GM18951 (cell line): ENCODE measurements at regions not wholly inside any gene's neighbourhood (a gene's known extent, or its start where the extent isn't known, plus 50 kb on each side); places are given as distances from the start of the nearest gene placed in this dataset.
"Not testable (repeated sequence)": the region's sequence is repeated elsewhere in the genome, so short reads cannot be mapped to it uniquely, and the experiment has no call there.

Experiments used
- POLR2A ChIP-seq: IDR thresholded peaks from 4 replicates; pipeline ENCODE4 v1.6.1; 2011; ENCODE audit warnings: mild to moderate bottlenecking; ENCODE audit not compliant: insufficient read length, insufficient read depth; ENCODE audit errors: extremely low read depth
- in situ Hi-C: fragments of 300-500 bp; cut with MboI; formaldehyde crosslinking; loops from one replicate; pipeline ENCODE4 v1.12.0; 2022; ENCODE audit warnings: low sequenced_read_pairs, mixed read lengths, inconsistent platforms; ENCODE audit not compliant: unreplicated experiment

GRCh38 chr1:48077795-48078222 lies 80.6 kb upstream of the TRABD2B start:
- in situ Hi-C loops = no loop called here
- TF ChIP-seq POLR2A = no peak

- in situ Hi-C loops = no loop called here
- TF ChIP-seq POLR2A = no peak
Observed at GRCh38 chr1:48076017-48076416, 78.8 kb upstream of the TRABD2B start.

GRCh38 chr1:48073798-48074530 lies 76.8 kb upstream of the TRABD2B start:
- in situ Hi-C loops = no loop called here

GRCh38 chr1:48071513-48071912 lies 74.3 kb upstream of the TRABD2B start:
- no peak for TF ChIP-seq POLR2A
- in situ Hi-C loops = no loop called here

More at GRCh38 chr1:48073798-48074530, 76.8 kb upstream of the TRABD2B start:
- no peak for TF ChIP-seq POLR2A

- in situ Hi-C loops = no loop called here
- no peak for TF ChIP-seq POLR2A
Observed at GRCh38 chr1:48070396-48070750, 73.2 kb upstream of the TRABD2B start.

GRCh38 chr1:48069662-48070395 lies 72.6 kb upstream of the TRABD2B start:
- no peak for TF ChIP-seq POLR2A
- in situ Hi-C loops = no loop called here

- in situ Hi-C loops = no loop called here
Observed at GRCh38 chr1:48068206-48068605, 71.0 kb upstream of the TRABD2B start.

GRCh38 chr1:48066936-48067335 lies 69.8 kb upstream of the TRABD2B start:
- in situ Hi-C loops = no loop called here
- no peak for TF ChIP-seq POLR2A

More at GRCh38 chr1:48068206-48068605, 71.0 kb upstream of the TRABD2B start:
- TF ChIP-seq POLR2A = no peak

- in situ Hi-C loops = not testable (repeated sequence)
Observed at GRCh38 chr1:48064693-48065092, 67.5 kb upstream of the TRABD2B start.

GRCh38 chr1:48062353-48062752 lies 65.2 kb upstream of the TRABD2B start:
- no peak for TF ChIP-seq POLR2A
- in situ Hi-C loops = no loop called here

- no peak for TF ChIP-seq POLR2A
- in situ Hi-C loops = no loop called here
Observed at GRCh38 chr1:48061162-48062136, 64.3 kb upstream of the TRABD2B start.

GRCh38 chr1:48059289-48059688 lies 62.1 kb upstream of the TRABD2B start:
- in situ Hi-C loops = no loop called here
- no peak for TF ChIP-seq POLR2A
